ENCODE measurements at regions not wholly inside any gene's neighbourhood (a gene's known extent, or its start where the extent isn't known, plus 50 kb on each side); places are given as distances from the start of the nearest gene placed in this dataset.
"Not testable (repeated sequence)": the region's sequence is repeated elsewhere in the genome, so short reads cannot be mapped to it uniquely, and the experiment has no call there.

GRCh38 chr2:7094231-7094741 is 177.1 kb downstream of the RNF144A start:
- no peak for DNase-seq (ENCODE audit: low spot score)
- ATAC-seq, result no peak

DNA sequence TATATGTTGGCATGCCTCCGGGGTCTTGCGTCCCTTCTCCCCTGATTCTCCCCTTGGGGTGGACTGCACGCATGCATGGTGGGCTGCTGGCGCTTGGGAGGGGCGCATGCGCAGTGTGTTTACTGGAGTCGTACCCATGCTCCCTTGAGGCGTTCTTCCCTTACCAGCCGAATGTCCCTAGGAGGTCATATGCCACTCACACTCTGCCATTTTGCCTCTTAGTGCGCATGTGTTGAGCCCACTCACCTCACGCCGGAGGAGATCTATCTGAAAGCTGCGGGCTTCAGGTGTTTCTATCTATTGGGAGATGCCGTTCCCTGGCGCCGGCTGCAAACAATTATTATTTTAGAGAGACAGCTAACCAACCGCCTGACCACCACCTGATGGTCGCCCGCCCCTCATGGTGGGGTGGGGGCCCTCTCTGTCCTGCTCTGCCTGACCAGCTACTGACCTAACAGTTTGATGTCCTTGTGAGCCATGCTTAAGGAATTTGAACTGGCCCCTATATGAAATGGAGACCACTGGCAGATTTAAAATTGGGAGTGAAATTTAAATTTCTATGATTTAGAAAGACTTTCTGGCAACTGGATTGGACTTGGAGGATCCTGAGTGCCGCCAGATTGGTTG is 179.6 kb downstream of the RNF144A start:
- no peak for ATAC-seq
- DNase-seq (ENCODE audit: low spot score), result no peak

- peak; percentile 71 for DNase-seq (ENCODE audit: low spot score)
- ATAC-seq, result peak; percentile 99
Observed at GRCh38 chr2:7097353-7097895, 180.2 kb downstream of the RNF144A start.

GRCh38 chr2:7098816-7099215 is 181.6 kb downstream of the RNF144A start:
- no peak for DNase-seq (ENCODE audit: low spot score)
- no peak for ATAC-seq

DNA sequence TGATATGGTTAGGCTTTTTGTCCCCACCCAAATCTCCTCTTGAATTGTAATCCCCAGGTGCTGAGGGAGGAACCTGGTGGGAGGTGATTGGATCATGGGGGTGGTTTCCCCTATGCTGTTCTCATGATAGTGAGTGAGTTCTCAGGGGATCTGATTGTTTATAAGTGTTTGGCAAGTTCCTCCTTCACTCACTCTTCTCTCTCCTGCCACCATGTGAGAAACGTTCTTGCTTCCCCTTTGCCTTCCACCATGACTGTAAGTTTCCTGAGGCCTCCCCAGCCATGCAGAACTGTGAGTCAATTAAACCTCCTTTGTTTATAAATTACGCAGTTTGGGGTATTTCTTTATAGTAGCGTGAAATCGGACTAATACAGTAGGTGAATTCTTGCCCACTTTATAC is 182.5 kb downstream of the RNF144A start:
- DNase-seq (ENCODE audit: low spot score); ATAC-seq: not testable (repeated sequence)

DNA sequence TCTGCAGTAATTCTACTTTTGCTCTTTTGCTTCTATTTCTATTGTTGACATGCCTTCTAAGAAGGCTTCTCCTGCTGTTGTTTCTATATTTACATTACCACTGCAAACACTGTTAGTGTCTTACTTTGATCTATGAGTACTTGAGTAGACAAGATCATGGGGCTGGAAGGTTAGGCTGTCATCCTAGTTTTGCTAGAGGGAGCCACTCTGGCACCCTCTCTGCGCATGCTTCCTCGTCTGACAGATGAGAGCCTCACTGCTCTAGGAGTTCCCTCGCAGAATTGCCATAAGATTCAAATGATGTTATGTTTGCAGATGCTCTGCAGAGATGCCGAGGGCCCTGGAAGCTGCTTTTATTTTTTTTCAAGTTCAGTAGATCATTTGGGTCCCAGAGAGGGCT is 185.6 kb downstream of the RNF144A start:
- DNase-seq (ENCODE audit: low spot score) (no peak), ATAC-seq (no peak)

DNA sequence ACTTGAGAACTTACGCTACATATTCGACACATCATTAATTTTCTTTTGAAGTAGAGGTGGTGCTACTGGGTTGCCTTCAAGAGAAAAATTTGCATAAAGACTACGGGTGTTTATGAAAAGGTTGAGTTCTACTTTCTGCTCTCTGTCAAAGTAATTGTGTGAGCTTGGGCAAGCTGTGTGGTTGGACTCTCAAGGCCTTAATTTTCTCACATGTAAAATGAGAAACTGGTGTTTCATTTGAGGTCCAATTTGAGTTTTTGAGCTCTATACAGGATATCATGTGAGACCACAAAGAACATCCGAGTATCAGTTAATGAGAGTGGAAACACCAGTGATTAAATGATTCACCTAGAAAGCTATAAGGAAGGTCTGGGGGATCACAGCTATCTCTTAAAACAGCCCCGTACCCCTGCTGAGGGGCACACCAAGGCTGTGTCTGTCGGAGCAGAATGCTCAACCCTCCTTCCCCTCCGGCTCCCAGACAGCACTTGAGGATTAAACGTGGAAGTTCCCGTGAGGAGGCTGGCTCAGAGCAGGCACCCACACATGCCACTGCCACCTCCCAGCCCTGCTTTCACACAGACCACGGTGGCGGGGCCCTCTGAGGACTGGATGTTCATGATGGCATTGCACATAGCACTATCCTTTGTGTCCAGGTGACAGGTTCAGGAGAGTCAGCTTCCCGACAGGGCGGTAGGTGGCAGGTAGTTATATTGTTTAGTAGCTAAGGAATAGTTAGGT is 191.8 kb downstream of the RNF144A start:
- no peak for ATAC-seq
- no peak for DNase-seq (ENCODE audit: low spot score)

DNA sequence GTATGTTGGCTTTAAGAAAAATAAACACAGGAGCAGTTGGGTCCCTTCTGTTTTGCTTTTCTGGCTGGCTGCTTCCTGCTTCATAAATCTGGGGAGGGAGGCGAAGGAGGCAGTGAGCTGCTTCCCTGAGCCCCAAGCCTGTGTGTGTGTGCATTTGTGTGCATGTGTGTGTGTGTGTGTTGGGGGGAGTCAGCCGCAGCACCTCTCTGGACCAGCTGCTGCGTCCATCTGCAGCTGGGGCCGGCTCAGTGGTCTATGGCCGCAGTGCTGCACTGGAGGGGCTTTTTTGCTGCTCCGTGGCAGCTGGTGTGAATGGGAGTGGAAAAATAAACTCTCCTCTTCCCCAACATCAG is 192.3 kb downstream of the RNF144A start:
- ATAC-seq (no peak), DNase-seq (ENCODE audit: low spot score) (no peak)

- DNase-seq (ENCODE audit: low spot score) (no peak), ATAC-seq (peak; percentile 41)
Observed at GRCh38 chr2:7111626-7112025, 194.4 kb downstream of the RNF144A start.

DNA sequence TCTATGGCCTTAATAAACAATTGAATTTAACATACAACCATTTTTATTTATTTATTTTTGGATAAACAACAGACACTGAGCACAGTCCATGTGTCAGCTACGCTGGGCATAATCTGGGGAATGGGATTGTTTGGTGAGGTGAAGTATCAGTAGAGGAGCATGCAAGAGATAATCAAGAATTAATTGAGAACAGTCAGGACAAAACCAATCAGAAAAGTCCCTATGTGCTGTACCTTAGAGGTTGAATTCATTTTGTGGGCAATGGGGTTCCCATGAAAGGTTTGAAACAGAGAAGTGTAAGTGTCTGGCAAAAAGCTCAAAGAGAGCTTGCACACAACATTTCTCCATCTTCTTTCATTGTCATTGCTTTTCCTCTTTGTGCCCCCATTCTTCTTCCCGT is 198.2 kb downstream of the RNF144A start:
- DNase-seq (ENCODE audit: low spot score) (no peak), ATAC-seq (no peak)

GRCh38 chr2:7115906-7116305 is 198.7 kb downstream of the RNF144A start:
- no peak for DNase-seq (ENCODE audit: low spot score)
- ATAC-seq, result no peak

DNA sequence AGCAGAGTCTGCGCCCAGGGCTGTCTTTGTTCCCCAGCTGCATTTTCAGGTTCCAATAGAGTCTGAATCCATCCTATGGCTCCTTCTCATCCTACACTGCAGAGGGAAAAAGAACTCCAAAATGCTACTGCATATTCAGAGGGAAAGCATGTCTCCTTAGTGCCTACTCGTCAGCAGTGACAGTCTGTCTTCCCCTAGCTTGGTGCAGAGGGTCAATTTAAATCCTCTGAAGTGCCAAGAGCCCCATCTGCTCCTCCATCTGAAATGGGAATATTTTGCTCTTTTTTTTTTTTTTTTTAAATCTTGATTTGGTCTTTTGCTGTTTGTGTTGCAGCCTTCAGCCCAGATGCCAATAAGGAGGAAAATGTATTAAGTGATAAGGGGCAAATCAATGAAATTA is 199.3 kb downstream of the RNF144A start:
- ATAC-seq, result no peak
- no peak for DNase-seq (ENCODE audit: low spot score)

GRCh38 chr2:7117076-7117475 is 199.9 kb downstream of the RNF144A start:
- no peak for DNase-seq (ENCODE audit: low spot score)
- ATAC-seq, result no peak

- no peak for ATAC-seq
Observed at GRCh38 chr2:7118606-7119131, 201.5 kb downstream of the RNF144A start.

GRCh38 chr2:7119132-7119835 is 202.1 kb downstream of the RNF144A start:
- DNase-seq (ENCODE audit: low spot score) (no peak), ATAC-seq (no peak)

More at GRCh38 chr2:7118606-7119131, 201.5 kb downstream of the RNF144A start:
- DNase-seq (ENCODE audit: low spot score), result no peak

DNA sequence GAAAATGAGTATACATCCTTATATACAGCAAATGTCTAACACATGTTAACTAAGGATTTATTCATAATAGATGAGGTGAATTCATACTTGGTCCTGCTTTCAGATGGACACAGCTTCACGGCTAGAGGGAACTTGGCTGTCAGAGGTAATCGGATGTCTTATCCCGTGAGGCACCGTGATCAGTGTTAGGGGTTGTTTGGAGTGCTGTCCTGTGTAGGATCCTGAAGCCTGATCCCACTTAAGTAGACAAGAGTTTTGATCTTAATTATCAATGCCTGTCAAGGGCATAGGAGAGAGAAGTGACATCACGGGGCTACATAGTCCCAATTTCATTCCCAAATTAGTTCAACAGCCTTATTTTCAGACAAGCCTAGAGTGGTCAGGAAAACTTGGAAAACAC is 204.6 kb downstream of the RNF144A start:
- DNase-seq (ENCODE audit: low spot score), result no peak
- ATAC-seq, result no peak

- no peak for DNase-seq (ENCODE audit: low spot score)
- no peak for ATAC-seq
Observed at GRCh38 chr2:7127156-7127555, 209.9 kb downstream of the RNF144A start.

GRCh38 chr2:7127687-7128086 is 210.5 kb downstream of the RNF144A start:
- ATAC-seq (no peak), DNase-seq (ENCODE audit: low spot score) (no peak)

GRCh38 chr2:7131261-7131660 is 214.0 kb downstream of the RNF144A start:
- ATAC-seq, result no peak
- no peak for DNase-seq (ENCODE audit: low spot score)

GRCh38 chr2:7132753-7133152 is 215.5 kb downstream of the RNF144A start:
- ATAC-seq, result no peak
- DNase-seq (ENCODE audit: low spot score), result no peak

GRCh38 chr2:7133521-7133920 is 216.3 kb downstream of the RNF144A start:
- ATAC-seq, result no peak

More at GRCh38 chr2:7133521-7133920, 216.3 kb downstream of the RNF144A start:
- DNase-seq (ENCODE audit: low spot score), result no peak
